Epidermal melanocyte (primary cell): ENCODE measurements at regions not wholly inside any gene's neighbourhood (a gene's known extent, or its start where the extent isn't known, plus 50 kb on each side); places are given as distances from the start of the nearest gene placed in this dataset.
A peak's percentile ranks its signal among the peaks of the same experiment; 100 is the strongest.

Experiments
- DNase-seq: peaks from one replicate; pipeline ENCODE4 v3.0.0; 2011; ENCODE audit warnings: low spot score; ENCODE audit not compliant: insufficient read length

DNA sequence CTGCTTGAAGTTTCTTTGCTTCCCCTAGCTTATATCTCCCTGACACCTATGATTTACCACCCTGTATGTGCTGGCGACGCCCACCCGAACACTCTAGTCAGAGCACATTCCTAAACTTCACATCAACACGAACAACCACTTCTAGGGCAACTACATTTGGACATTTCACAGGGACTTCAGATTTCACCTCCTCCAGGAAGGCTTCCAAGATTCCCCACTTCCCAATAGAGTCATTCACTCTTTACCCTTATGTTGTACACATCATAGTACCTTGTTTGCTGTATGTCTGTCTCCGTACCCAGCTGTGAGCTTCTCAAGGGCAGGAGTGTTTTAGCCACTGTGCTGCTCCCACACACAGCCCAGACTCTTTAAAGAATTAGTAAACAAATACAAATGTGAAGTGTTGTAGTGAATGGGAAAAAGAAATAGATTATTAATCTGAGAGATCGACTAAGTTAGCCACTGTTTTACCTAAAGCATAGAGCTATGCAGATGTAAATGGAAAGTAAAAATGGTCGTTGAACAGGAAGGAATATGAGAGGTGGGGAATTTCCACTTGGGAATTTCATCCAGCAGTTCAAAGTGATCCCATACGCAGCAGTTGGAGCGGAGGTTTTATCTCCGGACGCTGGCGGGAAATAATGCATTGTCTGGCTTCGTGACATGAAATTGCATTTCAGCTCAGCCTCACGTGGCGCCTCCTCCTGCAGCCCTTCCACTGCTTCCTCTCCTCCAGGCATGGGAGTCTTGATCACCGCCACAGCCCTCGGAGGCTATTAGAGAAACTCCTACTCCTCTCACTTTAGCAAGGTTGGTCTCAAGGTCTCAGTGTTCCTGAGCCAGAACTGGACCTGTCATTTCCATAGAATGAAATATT lies 233.4 kb upstream of the COPS8 start:
- DNase-seq = no peak

DNA sequence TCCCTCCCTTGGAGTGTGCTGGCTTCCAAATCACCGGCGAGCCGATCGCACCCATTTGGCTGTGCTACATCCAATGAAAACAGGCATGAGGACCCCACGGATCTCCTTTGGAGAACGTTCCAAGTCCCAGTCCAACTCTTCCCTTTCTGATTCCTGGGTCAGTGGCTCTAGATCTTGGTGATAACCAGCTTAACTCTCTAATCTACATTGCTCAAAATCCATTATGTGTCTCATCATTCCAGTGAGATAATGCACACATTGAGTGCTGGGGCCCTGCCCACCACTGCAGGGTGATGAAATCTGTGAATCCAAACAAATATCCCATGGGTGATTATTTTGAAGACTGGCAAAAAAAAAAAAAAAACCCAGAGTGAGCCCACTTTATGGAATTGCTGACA lies 232.7 kb upstream of the COPS8 start:
- DNase-seq = no peak

DNA sequence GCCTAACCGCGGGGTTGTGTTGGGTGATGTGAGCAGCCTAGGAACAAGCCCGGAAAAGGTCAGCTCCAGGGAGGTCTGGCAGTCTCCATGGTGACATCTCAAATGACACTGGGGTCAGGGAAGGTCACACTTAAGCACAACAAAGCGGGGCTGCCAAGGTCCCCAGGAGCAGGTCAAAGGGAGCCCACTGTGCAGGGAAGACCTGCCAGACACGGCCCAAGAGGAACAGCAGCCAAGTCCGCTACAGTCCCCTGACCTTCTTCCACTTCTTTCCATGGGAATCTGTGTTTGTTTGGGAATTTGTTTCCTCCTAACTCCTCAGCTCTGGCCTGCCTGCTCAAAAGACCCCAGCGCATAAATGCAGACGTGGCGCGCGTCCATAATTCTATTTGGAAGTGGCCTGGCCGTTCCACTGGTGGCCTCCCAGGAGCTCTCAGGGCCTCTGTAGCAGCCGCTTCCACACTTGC lies 232.1 kb upstream of the COPS8 start:
- no peak for DNase-seq

DNA sequence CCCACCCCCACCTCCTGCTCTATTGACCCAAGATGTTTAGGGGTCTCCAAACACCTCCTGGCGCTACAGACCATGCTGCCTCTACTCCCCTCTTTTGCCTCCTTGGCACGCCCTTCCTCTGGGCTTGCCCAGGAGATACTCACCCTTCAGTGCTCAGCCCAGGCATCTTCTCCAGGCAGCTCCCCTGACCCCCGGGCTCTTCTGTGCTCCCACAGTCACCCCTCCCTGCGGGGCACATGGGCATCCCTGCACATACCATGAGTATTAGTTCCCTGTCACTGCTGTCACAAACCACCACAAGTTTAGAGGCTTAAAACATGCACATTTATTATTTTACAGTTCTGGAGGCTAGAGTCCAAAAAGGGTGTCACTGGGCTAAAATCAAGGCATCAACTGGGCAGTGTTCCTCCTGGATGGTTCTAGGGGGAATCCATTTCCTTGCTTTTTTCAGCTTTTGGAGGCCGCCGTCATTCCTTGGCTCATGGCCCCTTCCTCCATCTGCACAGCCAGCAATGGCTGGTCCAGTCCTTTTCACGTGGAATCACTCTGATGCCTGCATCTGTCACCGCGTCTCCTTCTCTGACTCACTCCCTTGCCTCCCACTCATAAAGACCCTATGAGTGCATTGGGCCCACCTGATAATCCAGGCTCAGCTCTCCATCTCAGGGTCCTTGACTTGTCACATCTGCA lies 230.4 kb upstream of the COPS8 start:
- no peak for DNase-seq

DNA sequence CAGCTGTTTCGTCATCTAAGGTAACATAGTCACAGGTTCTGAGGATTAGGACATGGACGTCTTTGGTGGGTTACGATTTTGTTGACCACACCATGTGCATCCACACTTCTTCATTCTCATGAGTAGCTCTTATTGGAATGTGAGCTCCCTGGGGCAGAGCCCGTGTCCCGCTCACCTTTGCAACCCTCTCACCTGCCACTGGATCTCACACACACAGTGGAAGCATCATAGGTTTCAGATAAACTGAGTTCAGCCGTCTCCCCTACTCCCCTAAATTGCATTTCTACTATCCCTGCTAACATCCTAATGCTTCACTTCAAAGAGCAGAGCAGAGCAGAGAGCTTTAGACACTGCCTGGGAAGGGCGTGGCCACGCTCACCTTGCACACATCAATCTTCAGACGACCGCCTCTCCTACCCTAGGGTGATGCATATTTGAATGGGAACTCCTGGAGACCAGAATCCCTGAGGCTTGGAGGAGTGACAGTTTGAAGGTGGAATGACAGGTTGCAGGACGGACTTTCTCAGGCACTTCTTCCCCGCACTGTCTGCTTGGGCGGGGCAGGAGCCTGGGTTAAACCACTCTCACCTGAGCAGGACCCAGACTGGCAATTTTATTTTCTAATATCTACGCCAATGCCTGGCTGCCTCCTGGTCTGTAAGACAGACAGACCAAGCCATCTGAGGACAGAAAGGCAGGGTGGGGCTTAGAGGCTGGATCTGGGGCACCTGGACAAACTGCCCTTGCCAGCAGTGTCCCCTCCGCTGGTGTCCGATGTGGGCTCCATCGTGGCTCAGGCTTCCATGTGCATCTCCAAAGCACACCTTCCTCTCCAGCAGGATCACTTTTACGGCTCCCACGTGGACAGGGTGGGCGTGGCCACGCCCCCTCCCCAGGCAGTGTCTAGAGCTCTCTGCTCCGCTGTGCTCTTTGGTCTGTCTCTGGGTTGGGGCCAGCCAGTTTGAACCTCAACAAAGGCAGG lies 229.5 kb upstream of the COPS8 start:
- no peak for DNase-seq

DNA sequence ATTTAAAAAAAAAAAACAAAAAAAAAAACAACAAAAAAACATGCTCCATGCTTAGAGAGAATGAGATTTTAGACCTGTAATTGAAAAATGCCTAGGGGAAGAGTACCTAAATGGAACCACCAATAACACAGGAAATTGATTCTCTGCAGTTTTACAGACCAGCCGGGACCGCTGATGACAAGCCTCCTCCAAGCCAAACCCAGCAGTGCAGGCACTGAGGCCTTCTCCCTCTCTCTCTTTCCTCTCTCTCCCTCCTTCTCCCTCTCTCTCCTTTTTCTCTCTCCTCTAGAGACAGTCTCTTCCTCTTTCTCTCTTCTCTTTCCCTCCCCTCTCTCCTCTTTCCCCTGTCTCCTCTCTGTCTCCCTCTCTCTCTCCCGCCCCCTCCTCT lies 228.8 kb upstream of the COPS8 start:
- DNase-seq = no peak

DNA sequence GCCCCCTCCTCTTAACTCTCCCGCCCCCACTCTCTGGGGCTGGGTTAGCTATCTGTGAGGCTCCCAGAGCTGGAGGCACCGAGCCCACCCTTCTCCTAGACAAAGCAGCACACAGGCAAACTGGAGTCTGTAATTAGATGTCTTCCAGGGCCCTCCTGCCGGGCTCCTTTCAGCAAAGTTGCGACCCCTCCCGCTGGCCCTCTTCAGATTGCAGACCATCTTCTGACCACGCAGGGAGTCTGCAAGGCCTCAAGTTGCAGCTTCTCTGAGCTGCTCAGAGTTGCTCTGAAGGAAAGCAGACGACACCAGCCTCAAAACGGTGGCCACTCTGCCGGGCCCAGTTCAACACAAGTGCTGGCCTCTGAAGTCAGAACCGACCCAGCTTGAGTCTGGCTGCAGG lies 228.4 kb upstream of the COPS8 start:
- no peak for DNase-seq

DNA sequence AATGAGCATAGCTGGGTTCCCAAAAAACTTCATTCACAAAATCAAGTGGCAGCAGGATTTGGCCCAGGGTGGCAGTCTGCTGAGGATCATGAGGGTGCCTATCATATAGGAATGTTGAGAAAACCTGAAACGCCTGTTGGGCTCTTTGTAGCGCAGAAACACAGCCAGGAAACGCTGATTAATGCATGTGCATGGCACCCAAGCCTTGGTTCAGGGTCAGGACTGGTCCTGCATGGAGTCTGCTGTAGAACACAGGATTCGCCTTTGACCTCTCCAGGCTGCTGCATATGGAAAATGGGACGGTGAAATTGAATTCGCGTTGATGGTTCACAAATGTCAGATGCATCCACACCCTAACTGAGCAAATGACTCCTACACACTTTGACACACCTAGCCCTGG lies 227.9 kb upstream of the COPS8 start:
- DNase-seq = no peak

DNA sequence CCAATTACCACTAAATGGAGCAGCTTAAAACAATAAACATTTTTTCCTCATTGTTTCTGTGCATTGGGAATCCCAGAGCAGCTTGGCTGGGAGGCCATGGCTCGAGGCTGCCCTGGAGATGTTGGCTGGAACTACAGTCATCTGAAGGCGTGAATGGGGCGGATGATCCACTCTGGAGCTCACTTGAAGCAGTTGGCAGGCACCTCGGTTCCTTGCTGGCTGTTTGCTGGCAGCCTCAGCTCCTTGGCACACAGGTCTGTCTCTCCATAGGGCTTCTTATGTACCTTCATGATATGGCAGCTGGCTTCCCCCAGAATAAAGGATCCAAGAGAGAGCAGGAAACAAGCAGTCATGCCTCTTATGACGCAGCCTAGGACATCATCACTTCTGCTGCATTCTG lies 227.0 kb upstream of the COPS8 start:
- DNase-seq = no peak

DNA sequence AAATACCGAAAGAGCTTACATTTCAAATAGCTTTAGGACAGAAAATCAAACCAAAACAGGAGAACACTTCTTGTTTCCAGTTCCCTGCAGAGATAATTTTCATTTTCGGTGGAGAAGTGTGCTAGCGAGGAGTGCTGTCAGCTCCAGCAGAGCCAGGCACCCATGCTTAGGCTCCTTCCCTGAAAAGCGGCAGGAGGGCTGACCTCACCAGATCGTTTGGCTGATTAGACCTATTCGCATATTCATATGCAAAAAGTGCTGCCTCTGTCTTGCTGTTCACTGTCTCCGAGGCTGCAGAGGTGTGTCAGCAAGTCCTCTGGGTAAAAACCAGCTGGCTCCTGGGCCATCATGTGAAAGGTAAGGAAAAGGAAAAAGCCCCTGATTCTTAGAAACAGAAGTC lies 225.8 kb upstream of the COPS8 start:
- no peak for DNase-seq

DNA sequence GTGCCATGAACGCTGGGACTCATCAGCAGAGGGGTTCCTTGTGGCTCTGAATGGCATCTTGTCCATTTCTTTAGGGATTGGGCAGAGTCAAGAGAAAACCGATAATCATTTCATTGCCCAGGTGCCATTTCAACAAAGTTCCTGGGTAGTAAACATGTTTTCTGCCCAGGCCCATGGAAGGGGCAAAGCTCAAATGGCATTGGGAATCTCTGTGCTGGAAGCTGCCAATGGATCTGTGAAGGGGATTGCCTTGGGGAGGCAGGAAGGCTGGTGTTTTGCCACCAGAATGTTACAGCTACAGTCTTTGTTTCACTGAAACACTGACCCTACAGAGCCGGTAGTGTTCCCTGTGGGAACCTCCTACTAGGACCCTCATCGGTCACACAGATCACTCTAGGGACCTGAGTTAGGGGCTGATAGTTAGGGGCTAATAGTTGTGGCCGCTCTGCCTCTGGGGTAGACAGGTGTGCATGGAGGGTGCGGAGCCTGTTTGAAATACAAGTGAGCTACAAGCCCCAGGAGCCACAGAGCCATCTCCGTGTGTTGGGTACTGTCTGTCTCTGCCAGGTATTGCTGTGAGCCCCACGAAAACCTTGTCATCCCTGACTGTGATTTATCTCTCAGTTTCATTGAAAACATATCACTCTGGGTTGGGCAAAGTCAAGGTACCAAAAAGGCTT lies 224.4 kb upstream of the COPS8 start:
- no peak for DNase-seq

DNA sequence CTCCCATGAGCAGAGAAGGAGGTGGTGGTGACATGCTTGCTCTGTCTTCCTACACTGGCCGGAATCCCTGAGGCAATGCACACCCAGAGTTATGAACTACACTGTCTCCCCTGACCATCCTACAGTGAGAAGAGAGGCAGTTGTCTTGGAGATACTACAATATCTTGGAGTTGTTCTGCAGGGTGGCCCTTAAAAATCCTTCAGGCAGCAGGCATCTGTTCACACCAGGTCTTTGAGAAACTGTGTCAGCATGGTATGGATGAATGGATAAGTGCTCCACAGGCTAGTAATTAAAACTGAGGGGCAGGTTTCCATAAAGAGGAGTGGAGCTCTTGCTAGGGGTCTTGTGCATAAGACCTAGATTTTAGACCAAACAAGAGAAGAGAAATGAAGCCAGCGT lies 223.7 kb upstream of the COPS8 start:
- DNase-seq = no peak

DNA sequence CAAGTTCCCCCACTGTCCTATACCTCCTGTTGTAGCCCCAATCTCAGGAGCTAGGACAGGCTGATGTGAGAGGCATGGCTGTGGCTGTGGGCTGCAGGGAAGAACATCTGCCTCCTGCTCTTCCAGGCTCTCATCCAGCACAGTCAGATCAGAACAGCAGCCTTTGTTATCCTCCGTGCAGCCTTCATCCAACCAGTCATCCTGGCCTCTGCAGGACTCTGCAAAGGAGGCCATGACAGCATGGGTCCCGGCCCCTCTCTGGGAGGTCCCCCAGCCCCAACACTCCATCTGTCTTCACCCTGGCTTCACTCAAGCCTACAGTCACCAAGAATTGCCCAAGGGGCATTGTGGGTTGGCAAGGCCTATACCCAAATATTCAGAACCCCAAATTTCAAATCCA lies 223.2 kb upstream of the COPS8 start:
- DNase-seq = no peak

DNA sequence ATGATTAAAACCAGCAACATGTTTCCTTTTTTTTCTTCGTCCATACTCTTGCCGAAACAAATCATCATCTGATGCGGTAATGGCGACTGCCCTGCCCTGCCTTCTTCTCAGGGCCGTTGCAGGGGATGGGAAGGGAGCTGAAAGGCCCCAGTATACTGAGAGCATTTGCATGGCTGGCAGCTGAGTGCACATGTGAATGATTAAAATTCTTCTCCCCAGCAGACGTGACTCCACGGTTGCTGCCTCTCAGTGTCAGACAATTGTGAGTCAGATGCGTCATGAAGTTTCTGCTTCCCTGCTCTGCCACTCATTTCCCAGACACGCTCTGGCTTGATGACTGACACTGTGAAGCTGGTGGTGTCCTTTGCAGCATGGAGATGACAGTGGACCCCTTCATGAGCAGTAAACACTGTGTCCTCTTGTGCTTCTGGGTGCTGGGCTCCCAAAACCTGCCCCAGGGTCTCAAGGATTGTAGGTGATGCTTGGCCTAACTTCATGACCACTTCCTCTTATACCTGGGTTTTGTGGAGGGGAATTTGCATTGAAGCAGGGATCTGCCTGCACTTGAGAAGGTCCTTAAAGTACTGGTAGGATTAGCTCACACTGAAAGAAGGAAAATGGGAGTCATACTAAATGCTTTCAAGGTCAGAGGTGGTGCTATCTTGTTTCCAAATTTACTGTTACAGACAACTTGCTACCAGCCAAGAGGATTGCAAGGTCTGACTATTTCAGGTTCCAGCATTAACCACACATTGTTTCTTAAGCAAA lies 222.5 kb upstream of the COPS8 start:
- peak; percentile 61 for DNase-seq

DNA sequence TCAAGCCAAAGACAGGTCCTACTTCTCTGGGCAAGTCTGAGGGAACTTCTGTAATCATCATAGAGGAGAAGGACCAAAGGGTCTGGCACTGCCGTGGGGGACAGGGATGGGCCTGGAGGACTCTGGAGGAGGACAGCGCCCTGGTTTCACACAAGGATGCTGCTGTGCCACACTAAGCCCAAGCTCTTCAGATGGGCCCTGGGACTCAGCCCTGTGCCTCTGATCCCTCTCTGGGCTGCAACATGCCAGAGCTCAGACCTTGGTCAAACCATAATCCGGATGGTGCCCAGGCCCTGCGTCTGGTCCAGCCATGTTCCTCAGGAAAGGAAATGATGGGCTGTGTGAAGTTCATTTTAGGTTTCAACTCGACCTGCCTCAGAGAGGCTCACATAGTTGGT lies 222.0 kb upstream of the COPS8 start:
- DNase-seq = no peak

DNA sequence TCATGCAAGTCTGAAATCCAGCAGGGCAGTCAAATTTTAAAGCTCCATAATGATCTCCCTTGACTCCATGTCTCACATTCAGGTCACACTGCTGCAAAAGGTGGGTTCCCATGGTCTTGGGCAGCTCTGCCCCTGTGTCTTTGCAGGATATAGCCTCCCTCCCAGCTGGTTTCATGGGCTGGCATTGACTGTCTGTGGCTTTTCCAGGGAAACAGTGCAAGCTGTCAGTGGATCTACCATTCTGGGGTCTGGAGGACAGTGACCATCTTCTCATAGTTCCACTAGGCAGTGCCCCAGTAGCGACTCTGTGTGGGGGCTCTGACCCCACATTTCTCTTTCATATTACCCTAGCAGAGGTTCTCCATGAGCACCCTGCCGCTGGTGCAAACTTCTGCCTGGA lies 220.6 kb upstream of the COPS8 start:
- no peak for DNase-seq

DNA sequence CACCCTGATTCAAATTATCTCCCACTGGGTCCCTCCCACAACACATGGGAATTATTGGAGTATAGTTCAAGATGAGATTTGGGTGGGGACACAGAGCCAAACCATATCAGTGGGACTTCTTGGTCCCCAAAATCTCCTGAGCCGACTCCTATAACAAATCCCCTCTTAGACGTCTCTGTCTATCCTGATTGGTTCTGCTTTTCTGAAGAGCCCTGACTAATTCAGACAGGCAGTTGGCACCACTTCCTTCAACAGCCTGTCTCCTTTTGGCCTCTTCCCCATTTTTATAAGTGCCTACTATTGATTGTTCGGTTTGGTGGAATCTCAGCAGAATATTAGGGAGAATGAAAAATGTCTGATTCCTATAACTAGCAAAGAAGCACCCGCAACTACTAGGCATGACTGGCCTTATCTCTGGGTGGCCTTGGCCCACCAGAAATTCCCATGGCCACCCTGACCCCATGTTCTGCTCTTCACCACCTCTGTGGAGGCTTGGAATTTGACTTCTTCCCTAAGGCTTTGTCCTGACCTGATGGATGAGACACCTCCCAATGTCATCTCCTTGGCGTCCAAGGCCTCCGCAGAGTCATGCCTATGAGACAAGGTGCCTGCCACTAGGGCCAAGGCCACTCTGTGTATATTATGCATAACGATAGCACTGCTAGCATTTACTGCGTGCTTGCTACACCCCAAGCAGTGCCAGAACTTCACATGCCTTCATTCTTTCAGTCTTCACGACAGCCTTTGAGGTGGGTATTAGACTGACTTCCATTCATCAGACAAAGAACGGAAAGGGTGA lies 218.9 kb upstream of the COPS8 start:
- DNase-seq = no peak

DNA sequence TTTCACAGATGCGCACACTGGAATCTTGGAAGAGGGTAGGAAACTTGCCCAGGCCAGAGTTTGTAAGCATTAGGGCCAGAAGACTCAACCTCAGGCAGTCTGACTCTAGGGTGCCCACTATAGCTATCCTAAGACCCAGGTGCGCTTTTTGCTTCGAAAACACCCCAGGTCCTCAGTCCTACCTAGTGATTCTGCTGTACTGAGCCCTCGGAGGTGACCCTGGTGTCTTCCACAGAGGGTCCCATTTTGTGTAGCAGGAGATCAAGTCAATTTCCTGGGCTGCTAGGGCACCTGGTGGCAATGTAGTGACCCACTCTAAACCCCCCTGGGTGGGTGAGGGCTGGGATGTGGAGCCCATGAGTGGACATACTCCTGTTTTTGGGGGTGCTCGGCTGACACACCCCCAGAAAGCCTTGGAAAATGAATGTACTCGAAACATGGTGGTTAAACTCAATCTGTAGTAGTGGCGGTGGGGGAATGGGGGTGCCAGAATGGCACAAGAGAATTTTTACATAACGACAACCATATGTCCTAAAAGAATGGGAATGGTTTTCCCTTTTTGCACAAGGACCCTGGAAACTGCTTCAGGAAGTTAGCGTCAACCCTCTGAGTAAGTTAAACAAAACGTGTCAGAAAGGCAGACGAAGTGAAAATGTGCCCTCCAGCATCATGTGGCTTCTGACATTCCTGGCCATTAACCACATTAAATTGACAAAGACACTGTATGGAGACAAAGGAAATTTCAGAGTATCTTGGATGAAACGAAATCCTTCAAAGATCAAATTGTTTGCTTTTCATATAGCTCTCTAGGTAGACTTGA lies 218.0 kb upstream of the COPS8 start:
- DNase-seq = no peak

DNA sequence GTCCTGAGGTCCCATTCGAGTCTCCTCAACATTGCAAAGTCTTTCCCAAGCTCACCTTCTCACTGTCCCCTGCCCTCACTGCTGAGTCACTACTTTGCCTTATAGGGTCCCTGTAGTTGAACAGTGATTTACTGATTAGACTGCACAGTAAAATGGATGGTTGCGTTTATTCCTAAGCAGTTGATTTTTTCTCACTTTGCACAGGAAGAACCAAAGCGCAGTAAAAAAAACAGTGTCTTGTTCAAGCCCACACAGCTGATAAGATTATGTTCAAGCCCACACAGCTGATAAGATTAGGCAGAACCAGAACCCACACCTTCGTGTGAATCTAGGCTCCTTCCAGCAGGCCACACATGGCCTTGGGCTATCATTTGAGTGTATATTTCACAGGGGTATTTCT lies 215.3 kb upstream of the COPS8 start:
- DNase-seq = no peak
